IMR-90 (cell line): ENCODE measurements at regions not wholly inside any gene's neighbourhood (a gene's known extent, or its start where the extent isn't known, plus 50 kb on each side); places are given as distances from the start of the nearest gene placed in this dataset.

Experiments used
- ATAC-seq: fragments of 200-7000 bp; cut with Tn5 transposase; 2 replicates; pipeline ENCODE4 v1.9.1; 2020; ENCODE audit warnings: low read depth, mild to moderate bottlenecking, moderate library complexity
- BruUV-seq: library from RNA; stranded (reverse); fragments of 400-500 nt; replicated peaks from 2 replicates; lab custom pipeline; 2021; lab: Mats Ljungman, UMichigan
- CTCF ChIA-PET: fragments of 300-600 bp; formaldehyde crosslinking; extraction: SDS; loops from one replicate; lab custom pipeline; 2021; ENCODE audit warnings: antibody characterized with exemption; lab: Yijun Ruan, JAX
- POLR2A ChIA-PET: fragments of 300-600 bp; sonication (Branson Sonifier 250); formaldehyde crosslinking; loops from one replicate; lab custom pipeline; 2022; ENCODE audit warnings: antibody characterized with exemption; ENCODE audit not compliant: unreplicated experiment; lab: Charles Lee
- DNase-seq: peaks from one replicate; pipeline ENCODE4 v3.0.0; 2013
- H2AFZ ChIP-seq: replicated peaks from 2 replicates; pipeline ENCODE3; 2013; ENCODE audit warnings: low read length, mild to moderate bottlenecking; ENCODE audit not compliant: poor library complexity
- H2AK5ac ChIP-seq: 2 replicates; pipeline ENCODE4 v1.6.1; 2013; ENCODE audit warnings: low read depth, low read length, inconsistent platforms
- H2AK9ac ChIP-seq: replicated peaks from 2 replicates; pipeline ENCODE3; 2013; ENCODE audit warnings: mild to moderate bottlenecking, low read depth, low read length, moderate library complexity; ENCODE audit not compliant: poor library complexity
- H2BK120ac ChIP-seq: 2 replicates; pipeline ENCODE4 v1.6.1; 2013; ENCODE audit warnings: low read depth, low read length, inconsistent platforms
- H2BK15ac ChIP-seq: 3 replicates; pipeline ENCODE4 v1.6.1; 2013; ENCODE audit warnings: low read depth, low read length, inconsistent platforms
- H2BK20ac ChIP-seq: 2 replicates; pipeline ENCODE4 v1.6.1; 2013; ENCODE audit warnings: low read depth, mild to moderate bottlenecking, inconsistent platforms, low read length, moderate library complexity
- H2BK5ac ChIP-seq: 2 replicates; pipeline ENCODE4 v1.6.1; 2013; ENCODE audit warnings: mild to moderate bottlenecking, low read depth, low read length, inconsistent platforms; ENCODE audit not compliant: poor library complexity, severe bottlenecking
- H3K14ac ChIP-seq: replicated peaks from 2 replicates; pipeline ENCODE4 v1.6.1; 2013; ENCODE audit warnings: low read depth, low read length, inconsistent platforms
- H3K18ac ChIP-seq: 2 replicates; pipeline ENCODE4 v1.6.1; 2013; ENCODE audit warnings: low read depth, low read length, control low read depth
- H3K23ac ChIP-seq: 2 replicates; pipeline ENCODE4 v1.6.1; 2013; ENCODE audit warnings: low read depth, low read length, inconsistent platforms
- H3K27ac ChIP-seq: 2 replicates; pipeline ENCODE4 v1.5.1; 2013; ENCODE audit warnings: mild to moderate bottlenecking, control low read depth, low read length; ENCODE audit not compliant: insufficient read depth
- H3K27me3 ChIP-seq: 2 replicates; pipeline ENCODE4 v1.6.1; 2013; ENCODE audit warnings: low read length; ENCODE audit not compliant: control insufficient read depth, insufficient read depth
- H3K36me3 ChIP-seq: 2 replicates; pipeline ENCODE4 v1.6.1; 2013; ENCODE audit warnings: low read length, mixed read lengths; ENCODE audit not compliant: control insufficient read depth, insufficient read depth
- H3K4ac ChIP-seq: 2 replicates; pipeline ENCODE4 v1.6.1; 2013; ENCODE audit warnings: low read depth, low read length, inconsistent platforms
- H3K4me1 ChIP-seq: 2 replicates; pipeline ENCODE4 v1.6.1; 2013; ENCODE audit warnings: low read length, mixed read lengths; ENCODE audit not compliant: control insufficient read depth, insufficient read depth
- H3K4me2 ChIP-seq: 2 replicates; pipeline ENCODE4 v1.6.1; 2013; ENCODE audit warnings: low read depth, mild to moderate bottlenecking, control low read depth, low read length, moderate library complexity
- H3K4me3 ChIP-seq: 2 replicates; pipeline ENCODE4 v1.5.1; 2013; ENCODE audit warnings: low read depth, mild to moderate bottlenecking, control low read depth, low read length, moderate library complexity; ENCODE audit not compliant: insufficient read depth
- H3K56ac ChIP-seq: 2 replicates; pipeline ENCODE4 v1.6.1; 2013; ENCODE audit warnings: low read length, inconsistent platforms; ENCODE audit not compliant: insufficient read depth; ENCODE audit errors: extremely low read depth
- H3K79me1 ChIP-seq, 2 experiments: 2 replicates each; pipeline ENCODE4 v1.6.1; 2013; ENCODE audit warnings: low read length in 2 of 2, inconsistent platforms in 1 of 2, low read depth in 1 of 2
- H3K9ac ChIP-seq: 2 replicates; pipeline ENCODE4 v1.6.1; 2013; ENCODE audit warnings: low read depth, low read length, control low read depth
- H3K9me1 ChIP-seq: 2 replicates; pipeline ENCODE4 v1.6.1; 2013; ENCODE audit warnings: low read length, inconsistent platforms; ENCODE audit not compliant: insufficient read depth
- H3K9me3 ChIP-seq: 2 replicates; pipeline ENCODE4 v1.6.1; 2013; ENCODE audit warnings: low read length; ENCODE audit not compliant: control insufficient read depth, insufficient read depth
- H4K20me1 ChIP-seq: 2 replicates; pipeline ENCODE4 v1.6.1; 2013; ENCODE audit warnings: low read length, inconsistent platforms; ENCODE audit not compliant: insufficient read depth
- H4K5ac ChIP-seq: 2 replicates; pipeline ENCODE4 v1.6.1; 2013; ENCODE audit warnings: mild to moderate bottlenecking, low read depth, low read length, control low read depth
- H4K8ac ChIP-seq, 2 experiments: 2 replicates each; pipeline ENCODE4 v1.6.1; 2013; ENCODE audit warnings: low read depth in 2 of 2, low read length in 2 of 2, control low read depth in 1 of 2, inconsistent platforms in 1 of 2
- H4K91ac ChIP-seq: 2 replicates; pipeline ENCODE4 v1.6.1; 2013; ENCODE audit warnings: low read depth, low read length, inconsistent platforms; ENCODE audit not compliant: insufficient read depth
- BHLHE40 ChIP-seq: fragments of 150-350 bp; IDR thresholded peaks from 2 replicates; pipeline ENCODE4 v1.6.1; 2016; ENCODE audit warnings: mild to moderate bottlenecking, low read depth, low read length
- CEBPB ChIP-seq: IDR thresholded peaks from 2 replicates; pipeline ENCODE4 v1.6.1; 2012; ENCODE audit warnings: low read depth, low read length, improper control_type of control experiment
- CHD1 ChIP-seq: IDR thresholded peaks from 2 replicates; pipeline ENCODE4 v1.6.1; 2012; ENCODE audit warnings: low read depth, low read length, improper control_type of control experiment
- FOS ChIP-seq: fragments of 150-350 bp; IDR thresholded peaks from 2 replicates; pipeline ENCODE4 v1.6.1; 2016; ENCODE audit warnings: low read depth, low read length
- MAFK ChIP-seq: IDR thresholded peaks from 2 replicates; pipeline ENCODE4 v1.6.1; 2012; ENCODE audit warnings: low read depth, low read length, improper control_type of control experiment
- MAZ ChIP-seq: IDR thresholded peaks from 2 replicates; pipeline ENCODE4 v1.6.1; 2012; ENCODE audit warnings: low read depth, mild to moderate bottlenecking, low read length, improper control_type of control experiment, moderate library complexity, borderline replicate concordance
- MXI1 ChIP-seq: IDR thresholded peaks from 2 replicates; pipeline ENCODE4 v1.6.1; 2012; ENCODE audit warnings: low read depth, mild to moderate bottlenecking, low read length, moderate library complexity, borderline replicate concordance
- NFE2L2 ChIP-seq: fragments of 150-350 bp; IDR thresholded peaks from 2 replicates; pipeline ENCODE4 v1.6.1; 2016; ENCODE audit warnings: low read depth, mild to moderate bottlenecking, low read length
- POLR2A ChIP-seq: IDR thresholded peaks from 2 replicates; pipeline ENCODE4 v1.6.1; 2012; ENCODE audit warnings: mild to moderate bottlenecking, low read depth, low read length
- RAD21 ChIP-seq: IDR thresholded peaks from 2 replicates; pipeline ENCODE4 v1.6.1; 2012; ENCODE audit warnings: low read length, improper control_type of control experiment
- RCOR1 ChIP-seq: IDR thresholded peaks from 2 replicates; pipeline ENCODE4 v1.6.1; 2012; ENCODE audit warnings: mild to moderate bottlenecking, low read length, improper control_type of control experiment; ENCODE audit not compliant: insufficient replicate concordance
- RFX5 ChIP-seq: IDR thresholded peaks from 2 replicates; pipeline ENCODE4 v1.8.0; 2012; ENCODE audit warnings: low read depth, mild to moderate bottlenecking, low read length, moderate library complexity
- SMC3 ChIP-seq: fragments of 150-350 bp; IDR thresholded peaks from 2 replicates; pipeline ENCODE4 v1.6.1; 2016; ENCODE audit warnings: low read depth, mild to moderate bottlenecking, antibody characterized with exemption, low read length, moderate library complexity
- WGBS, 2 experiments: methylation state at CpG; one replicate each; pipeline versions ENCODE4 v1.1.5 to v1.1.7; 2013; ENCODE audit warnings: missing lambda C conversion rate in 2 of 2; ENCODE audit not compliant: insufficient read length in 1 of 2; ENCODE audit errors: extremely low coverage in 2 of 2; 5-methylcytosine and 5-hydroxymethylcytosine counted together
- dilution Hi-C: fragments of 300-500 bp; cut with HindIII; formaldehyde crosslinking; loops from one replicate; pipeline ENCODE4 v1.14.3; 2018; ENCODE audit warnings: low sequenced_read_pairs; ENCODE audit not compliant: unreplicated experiment
- in situ Hi-C: fragments of 300-500 bp; cut with MboI; formaldehyde crosslinking; loops from 3 replicates; pipeline ENCODE4 v1.14.3; 2019; ENCODE audit warnings: low sequenced_read_pairs, inconsistent platforms, mixed read lengths
- intact Hi-C: fragments of 100-400 bp; cut with micrococcal nuclease; formaldehyde crosslinking; loops from 2 replicates; pipeline ENCODE4 v1.10.0; 2022
- TF ChIP-seq, protein P1 (sequence below): fragments of 150-350 bp; IDR thresholded peaks from 2 replicates; pipeline ENCODE4 v1.6.1; 2016; ENCODE audit warnings: low read depth, mild to moderate bottlenecking, low read length, moderate library complexity, borderline replicate concordance
- TF ChIP-seq, protein P2 (sequence below): conservative IDR thresholded peaks from 2 replicates; pipeline ENCODE4 v1.5.1; 2012; ENCODE audit warnings: mild to moderate bottlenecking, low read depth, low read length, improper control_type of control experiment
- TF ChIP-seq, protein P3 (sequence below): fragments of 150-350 bp; IDR thresholded peaks from 2 replicates; pipeline ENCODE4 v1.6.1; 2017; ENCODE audit warnings: mild to moderate bottlenecking, antibody characterized with exemption, low read length, low read depth

DNA sequence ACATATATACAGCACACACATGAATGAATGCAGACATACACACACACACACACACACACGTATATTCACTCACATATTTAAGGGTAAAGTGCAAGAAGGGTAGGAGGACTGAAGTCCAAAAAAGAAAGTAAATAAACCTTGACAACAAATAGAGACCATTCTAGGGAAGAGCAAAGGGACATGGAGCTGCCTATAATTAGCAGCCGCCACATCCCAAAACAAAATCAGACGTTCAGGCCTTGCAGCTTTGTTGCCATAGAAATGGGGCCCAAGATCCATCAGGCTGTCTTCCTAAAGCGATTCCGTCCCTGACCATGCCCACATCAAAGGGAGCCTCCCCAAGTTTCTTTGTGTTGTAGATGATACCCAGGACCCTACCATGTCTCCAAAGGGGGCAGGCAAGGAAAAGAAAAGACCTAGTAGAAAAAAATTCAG, 703.5 kb upstream of the TBX3 start:
- ChIA-PET CTCF (no interaction called here), POLR2A (no interaction called here)
- Histone ChIP-seq H4K91ac (no peak overlapping the region), H3K14ac (no peak overlapping the region), H2BK120ac (no peak overlapping the region), H3K56ac (no peak overlapping the region), H2AK5ac (no peak overlapping the region), H2BK15ac (no peak overlapping the region), H4K5ac (no peak overlapping the region), H3K9ac (no peak overlapping the region), H3K4me2 (no peak overlapping the region), H3K9me3 (no peaks in the 10 kb centered on the region), H3K4me3 (no peak overlapping the region), H3K27me3 (no peaks in the 10 kb centered on the region), H4K8ac (no peak overlapping the region), H3K23ac (no peak overlapping the region), H3K4ac (no peak overlapping the region), H3K36me3 (no peaks in the 10 kb centered on the region), H3K79me1 (no peaks in the 10 kb centered on the region), H3K27ac (no peak overlapping the region), H3K18ac (no peak overlapping the region), H3K4me1 (0 out of 2 replicates have a peak, but pooled peaks cover 1% of the 10 kb centered on the region), H2AFZ (no peak overlapping the region), H2BK5ac (no peak overlapping the region), H3K9me1 (peaks cover 5% of the 10 kb centered on the region; the same call in 1 of the 2 replicates), H4K20me1 (no peaks in the 10 kb centered on the region), H2BK20ac (no peak overlapping the region), H2AK9ac (no peak overlapping the region)
- dilution Hi-C loops = no loop called here
- TF ChIP-seq, protein P1, sequence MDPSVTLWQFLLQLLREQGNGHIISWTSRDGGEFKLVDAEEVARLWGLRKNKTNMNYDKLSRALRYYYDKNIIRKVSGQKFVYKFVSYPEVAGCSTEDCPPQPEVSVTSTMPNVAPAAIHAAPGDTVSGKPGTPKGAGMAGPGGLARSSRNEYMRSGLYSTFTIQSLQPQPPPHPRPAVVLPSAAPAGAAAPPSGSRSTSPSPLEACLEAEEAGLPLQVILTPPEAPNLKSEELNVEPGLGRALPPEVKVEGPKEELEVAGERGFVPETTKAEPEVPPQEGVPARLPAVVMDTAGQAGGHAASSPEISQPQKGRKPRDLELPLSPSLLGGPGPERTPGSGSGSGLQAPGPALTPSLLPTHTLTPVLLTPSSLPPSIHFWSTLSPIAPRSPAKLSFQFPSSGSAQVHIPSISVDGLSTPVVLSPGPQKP = no peak
- TF ChIP-seq RCOR1 (no peak), POLR2A (no peak), NFE2L2 (no peak), SMC3 (no peak), CEBPB (no peak), BHLHE40 (no peak), FOS (no peak), MAZ (no peak), RFX5 (no peak), CHD1 (no peak), RAD21 (no peak), MAFK (no peak), MXI1 (no peak)
- TF ChIP-seq, protein P2, sequence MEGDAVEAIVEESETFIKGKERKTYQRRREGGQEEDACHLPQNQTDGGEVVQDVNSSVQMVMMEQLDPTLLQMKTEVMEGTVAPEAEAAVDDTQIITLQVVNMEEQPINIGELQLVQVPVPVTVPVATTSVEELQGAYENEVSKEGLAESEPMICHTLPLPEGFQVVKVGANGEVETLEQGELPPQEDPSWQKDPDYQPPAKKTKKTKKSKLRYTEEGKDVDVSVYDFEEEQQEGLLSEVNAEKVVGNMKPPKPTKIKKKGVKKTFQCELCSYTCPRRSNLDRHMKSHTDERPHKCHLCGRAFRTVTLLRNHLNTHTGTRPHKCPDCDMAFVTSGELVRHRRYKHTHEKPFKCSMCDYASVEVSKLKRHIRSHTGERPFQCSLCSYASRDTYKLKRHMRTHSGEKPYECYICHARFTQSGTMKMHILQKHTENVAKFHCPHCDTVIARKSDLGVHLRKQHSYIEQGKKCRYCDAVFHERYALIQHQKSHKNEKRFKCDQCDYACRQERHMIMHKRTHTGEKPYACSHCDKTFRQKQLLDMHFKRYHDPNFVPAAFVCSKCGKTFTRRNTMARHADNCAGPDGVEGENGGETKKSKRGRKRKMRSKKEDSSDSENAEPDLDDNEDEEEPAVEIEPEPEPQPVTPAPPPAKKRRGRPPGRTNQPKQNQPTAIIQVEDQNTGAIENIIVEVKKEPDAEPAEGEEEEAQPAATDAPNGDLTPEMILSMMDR = no peak
- TF ChIP-seq, protein P3, sequence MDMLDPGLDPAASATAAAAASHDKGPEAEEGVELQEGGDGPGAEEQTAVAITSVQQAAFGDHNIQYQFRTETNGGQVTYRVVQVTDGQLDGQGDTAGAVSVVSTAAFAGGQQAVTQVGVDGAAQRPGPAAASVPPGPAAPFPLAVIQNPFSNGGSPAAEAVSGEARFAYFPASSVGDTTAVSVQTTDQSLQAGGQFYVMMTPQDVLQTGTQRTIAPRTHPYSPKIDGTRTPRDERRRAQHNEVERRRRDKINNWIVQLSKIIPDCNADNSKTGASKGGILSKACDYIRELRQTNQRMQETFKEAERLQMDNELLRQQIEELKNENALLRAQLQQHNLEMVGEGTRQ = no peak
- no peak for ATAC-seq
- intact Hi-C loops = no loop called here
- no peak for DNase-seq
- BruUV-seq = no TSS peak
- in situ Hi-C loops = no loop called here
- no CpG with 5 or more reads among the region's 5 CpGs for WGBS, 2 experiments
